ENCODE measurements at regions not wholly inside any gene's neighbourhood (a gene's known extent, or its start where the extent isn't known, plus 50 kb on each side); places are given as distances from the start of the nearest gene placed in this dataset.

- no peak for DNase-seq
These were observed 1078.9 kb upstream of the LRRTM3 start for GRCh38 chr10:65846949-65847348.

GRCh38 chr10:65847436-65848230, 1078.2 kb upstream of the LRRTM3 start:
- DNase-seq: no peak

- DNase-seq: no peak
These were observed 1067.0 kb upstream of the LRRTM3 start for GRCh38 chr10:65858841-65859240.

GRCh38 chr10:65861249-65861648, 1064.6 kb upstream of the LRRTM3 start:
- DNase-seq: no peak

Data from Kasumi-1 (cell line).